Hematopoietic multipotent progenitor cell treated with erythropoietin and hydrocortisone succinate and interleukin-3 and kit ligand, for 8 days (in vitro differentiated cells): ENCODE measurements at regions not wholly inside any gene's neighbourhood (a gene's known extent, or its start where the extent isn't known, plus 50 kb on each side); places are given as distances from the start of the nearest gene placed in this dataset.
"Not testable (repeated sequence)": the region's sequence is repeated elsewhere in the genome, so short reads cannot be mapped to it uniquely, and the experiment has no call there.

Experiments
- DNase-seq: peaks from one replicate; pipeline ENCODE4 v3.0.0-alpha.2; 2015

DNA sequence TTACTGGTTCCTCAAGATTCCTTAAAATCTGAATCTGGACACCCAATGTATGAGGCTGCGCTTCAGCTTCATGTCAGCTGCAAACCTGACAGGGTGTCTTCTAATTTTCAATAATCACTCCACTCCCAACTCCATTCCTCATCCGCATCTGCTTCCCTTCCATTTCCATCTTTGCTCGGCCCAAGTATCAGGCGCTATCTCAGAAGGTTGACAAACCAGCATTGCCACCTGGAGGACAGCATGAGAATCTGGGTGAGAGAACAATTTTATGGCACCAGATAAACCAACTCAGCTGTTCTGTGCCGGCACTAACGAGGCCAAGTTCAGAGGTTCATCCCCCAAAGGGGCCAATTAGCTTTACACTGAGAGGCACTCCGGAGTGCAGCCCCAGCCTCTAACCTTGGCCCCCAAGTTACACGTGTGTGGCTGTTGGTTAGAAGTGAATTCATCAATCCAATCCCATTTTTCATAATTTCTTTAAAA is 79.1 kb upstream of the LMO2 start:
- DNase-seq: peak; percentile 89

GRCh38 chr11:33967451-33967850 is 75.6 kb upstream of the LMO2 start:
- no peak for DNase-seq

- DNase-seq: no peak
Measured at GRCh38 chr11:33965032-33965431, 73.2 kb upstream of the LMO2 start.

DNA sequence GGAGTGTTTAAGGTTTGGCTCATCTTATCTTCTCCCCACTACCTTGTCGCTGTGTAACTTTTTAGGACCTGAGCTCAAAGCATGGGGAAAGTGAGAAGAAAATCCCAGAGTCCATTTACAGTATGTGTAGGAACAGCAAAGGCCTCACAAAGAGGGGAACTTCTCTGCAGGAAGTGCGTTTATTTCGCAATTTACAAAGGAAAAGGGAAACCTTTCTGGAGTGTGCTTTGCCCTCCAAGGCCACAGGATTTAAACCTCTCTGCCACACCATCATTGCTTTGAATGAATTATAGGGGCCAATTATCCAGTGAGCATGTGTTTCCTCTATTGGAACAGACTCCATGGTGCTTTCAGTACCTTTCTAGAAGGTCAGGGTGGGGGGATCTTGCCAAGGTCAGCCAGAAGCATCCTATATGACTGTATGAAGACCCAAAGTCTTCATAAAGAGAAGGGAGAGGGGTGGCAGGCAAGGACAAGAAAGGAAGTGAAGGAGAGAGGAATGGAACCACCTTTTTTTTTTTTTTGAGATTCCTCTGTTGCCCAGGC is 68.1 kb upstream of the LMO2 start:
- no peak for DNase-seq

DNA sequence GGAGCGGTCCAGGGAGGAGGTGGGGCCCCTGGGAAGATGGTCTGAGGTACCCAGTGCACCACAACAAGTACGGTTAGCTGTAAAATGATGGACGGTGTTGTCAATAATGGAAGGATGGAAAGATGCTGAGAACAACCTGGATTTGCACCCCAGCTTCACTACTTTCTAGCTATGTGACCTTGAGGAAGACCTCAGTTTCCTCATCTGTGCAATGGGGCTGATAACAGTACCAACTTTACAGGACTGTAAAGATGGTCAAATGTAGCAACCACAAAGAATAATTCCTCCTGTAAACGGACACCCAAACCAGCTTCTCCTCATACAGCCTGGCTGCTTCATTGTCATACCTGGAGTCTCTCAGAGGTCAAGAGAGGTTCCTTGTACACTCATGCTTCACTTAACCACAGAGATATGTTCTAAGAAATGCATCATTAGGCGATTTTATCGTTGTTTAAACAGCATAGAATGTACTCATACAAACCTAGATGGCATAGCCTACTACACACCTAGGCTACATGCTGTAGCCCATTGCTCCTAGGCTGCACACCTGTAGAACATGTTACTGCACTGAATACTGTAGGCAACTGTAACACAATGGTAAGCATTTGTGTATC is 65.5 kb upstream of the LMO2 start:
- DNase-seq: no peak

DNA sequence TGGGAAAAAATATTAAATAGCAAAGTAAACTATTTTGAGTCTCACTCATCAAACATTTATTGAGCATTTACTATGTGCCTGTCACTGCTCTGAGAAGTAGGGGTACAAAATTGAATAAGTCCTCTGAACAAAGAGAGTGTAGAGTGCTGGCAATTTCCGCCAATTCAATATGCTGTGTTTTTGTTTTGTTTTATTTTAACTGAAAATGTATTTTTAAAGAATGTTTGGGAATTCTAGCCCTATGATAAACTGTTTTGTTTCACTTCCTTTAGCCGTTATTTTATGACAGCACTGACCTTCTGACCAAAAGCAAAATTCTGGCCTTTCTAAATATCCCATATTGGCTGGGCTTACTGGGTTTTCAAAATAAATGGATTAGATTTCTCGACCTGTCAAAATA is 64.7 kb upstream of the LMO2 start:
- DNase-seq: no peak

- peak; percentile 44 for DNase-seq
Measured at GRCh38 chr11:33953289-33953688, 61.4 kb upstream of the LMO2 start.

GRCh38 chr11:33952805-33953204 is 60.9 kb upstream of the LMO2 start:
- no peak for DNase-seq

DNA sequence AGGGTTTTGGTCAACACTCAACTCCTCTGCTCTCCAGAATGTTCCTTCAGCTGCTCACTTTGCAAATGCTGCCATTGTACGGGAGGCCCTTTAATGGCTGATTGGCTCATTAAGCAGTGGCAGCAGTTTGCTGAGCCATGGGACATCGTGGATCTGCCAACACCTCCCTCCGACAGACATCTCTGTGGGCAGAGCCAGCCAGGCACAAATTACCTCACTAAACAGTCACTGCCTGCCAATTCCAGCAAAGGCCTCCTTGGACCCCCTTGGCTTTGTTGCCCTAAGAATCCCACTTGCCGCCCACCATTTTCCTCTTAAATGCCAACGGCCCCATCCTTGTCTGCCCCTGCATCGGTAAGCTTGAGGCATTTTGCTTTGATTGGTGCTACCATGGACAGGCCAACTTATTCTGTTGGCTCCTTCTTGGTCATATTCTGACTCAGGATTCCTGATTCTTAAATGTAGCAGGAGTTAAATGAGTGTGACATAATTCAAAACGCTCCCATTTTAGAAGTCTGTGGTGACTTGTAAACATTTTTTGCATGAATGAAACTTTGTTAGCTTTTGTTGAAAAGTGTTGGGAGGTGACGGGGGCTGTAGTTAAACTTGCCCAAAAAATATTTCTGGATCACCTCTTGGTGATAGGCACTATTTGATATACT is 57.5 kb upstream of the LMO2 start:
- no peak for DNase-seq

DNA sequence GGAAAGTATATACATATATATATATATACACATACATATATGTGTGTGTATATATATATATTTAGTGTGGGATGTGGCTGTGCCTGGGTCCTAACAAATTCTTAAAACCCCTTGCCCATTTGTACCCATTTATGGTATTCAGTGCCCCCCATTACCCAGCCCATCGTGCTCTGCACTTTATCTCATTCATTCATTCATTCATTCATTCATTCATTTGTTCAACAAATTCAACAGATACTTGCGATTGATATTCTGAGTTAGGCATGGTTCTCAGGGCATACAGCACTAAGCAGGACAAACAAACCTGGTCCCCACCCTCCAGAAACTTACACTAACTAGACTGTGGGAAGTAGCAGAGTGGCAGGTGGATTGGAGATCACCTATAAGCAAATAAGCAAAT is 56.6 kb upstream of the LMO2 start:
- no peak for DNase-seq

GRCh38 chr11:33947918-33948317 is 56.0 kb upstream of the LMO2 start:
- DNase-seq: not testable (repeated sequence)

DNA sequence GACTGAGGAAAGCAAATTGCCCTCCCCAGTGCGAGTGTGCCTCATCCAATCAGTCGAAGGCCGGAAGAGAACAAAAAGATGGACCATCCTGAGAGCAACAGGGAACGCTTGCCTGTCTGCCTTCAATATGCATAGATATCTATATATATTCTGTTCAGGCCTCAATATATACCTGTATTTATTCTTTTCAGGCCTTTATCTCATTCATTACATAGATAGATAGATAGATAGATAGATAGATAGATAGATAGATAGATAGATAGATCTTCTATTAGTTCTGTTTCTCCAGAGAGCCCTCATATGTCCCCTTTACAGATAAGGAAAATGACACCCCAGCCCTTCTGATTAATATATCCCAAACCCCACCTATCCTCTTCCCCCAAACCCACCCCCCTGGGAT is 55.1 kb upstream of the LMO2 start:
- no peak for DNase-seq

DNA sequence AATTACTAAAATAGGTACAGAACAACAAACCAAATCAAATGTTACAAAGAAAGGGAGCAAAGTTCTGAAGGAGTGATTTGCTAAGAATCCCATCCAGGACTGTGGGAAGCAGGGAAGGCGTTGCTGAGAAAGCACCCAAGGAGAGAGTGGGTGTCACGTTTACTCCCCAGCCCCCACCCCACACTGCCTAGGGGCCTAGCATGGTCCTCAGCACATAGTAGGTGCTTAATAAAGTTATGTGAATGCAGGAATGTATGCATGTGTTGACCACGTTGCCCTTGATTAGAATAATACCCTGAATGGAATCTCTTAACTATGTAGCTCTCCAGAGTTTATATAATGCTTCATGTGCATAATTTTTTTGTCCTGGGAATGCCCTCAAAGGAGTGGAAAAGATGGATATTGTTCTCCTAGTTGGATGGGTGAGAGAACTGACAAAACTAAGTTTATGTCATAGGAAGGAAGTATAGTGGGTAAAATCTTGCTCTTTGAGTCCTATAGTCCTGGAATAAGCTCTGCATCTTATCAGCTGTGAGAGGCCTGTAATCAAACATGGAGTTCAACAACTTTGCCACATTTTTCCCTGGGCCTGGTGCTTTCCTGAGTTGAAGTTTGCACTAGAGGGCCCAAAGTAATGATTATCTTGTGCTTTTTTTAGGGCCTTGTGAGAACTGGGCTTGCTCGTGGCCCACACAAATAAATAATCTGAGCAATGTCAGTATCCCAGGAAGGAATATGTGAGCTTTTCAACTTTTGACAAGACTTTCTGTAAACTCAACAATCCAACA is 53.8 kb upstream of the LMO2 start:
- DNase-seq: peak; percentile 41

- peak; percentile 100 for DNase-seq
Measured at GRCh38 chr11:33944693-33945424, 53.0 kb upstream of the LMO2 start.

GRCh38 chr11:33944345-33944692 is 52.4 kb upstream of the LMO2 start:
- DNase-seq: no peak

DNA sequence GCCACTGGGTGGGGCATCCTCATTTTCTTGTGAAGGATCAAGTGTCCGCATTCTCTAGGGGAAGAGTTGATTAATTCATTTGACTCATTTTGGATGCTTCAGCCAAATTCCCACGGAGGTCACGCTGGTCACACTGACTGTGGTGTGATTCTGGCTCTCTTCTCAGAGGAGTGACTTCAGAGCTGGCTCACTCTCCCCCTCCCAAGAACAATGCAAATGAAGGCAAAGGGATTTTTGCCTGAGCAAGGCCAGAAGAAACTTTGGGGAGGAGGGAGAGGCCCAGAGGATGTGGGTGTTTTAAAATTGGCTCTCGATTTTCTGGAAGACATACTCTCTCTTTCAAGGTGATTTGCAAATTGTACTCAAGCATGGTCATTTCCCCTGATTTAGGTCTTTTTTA is 51.1 kb upstream of the LMO2 start:
- peak; percentile 47 for DNase-seq

GRCh38 chr11:33941637-33942160 is 49.8 kb upstream of the LMO2 start:
- DNase-seq: peak; percentile 88
